Vagina (tissue), 2 donors: ENCODE measurements at regions not wholly inside any gene's neighbourhood (a gene's known extent, or its start where the extent isn't known, plus 50 kb on each side); places are given as distances from the start of the nearest gene placed in this dataset.

Experiments used
- POLR2A ChIP-seq, 2 donors: fragments of 450-650 bp; IDR thresholded peaks; one replicate each; pipeline ENCODE4 v1.6.1; 2017; ENCODE audit warnings: antibody characterized with exemption in 2 of 2, mild to moderate bottlenecking in 2 of 2, moderate library complexity in 2 of 2
- TF ChIP-seq, protein P1 (sequence below), 3 experiments: fragments of 450-650 bp in 2 of 3; fragments of 200-600 bp in 1 of 3; sonication (generic) in 1 of 3; IDR thresholded peaks; one replicate each; pipeline ENCODE4 v1.5.1; 2017 to 2019; ENCODE audit warnings: antibody characterized with exemption in 3 of 3, mild to moderate bottlenecking in 2 of 3, moderate library complexity in 2 of 3

GRCh38 chr5:5794118-5794560 is 371.7 kb downstream of the ICE1 start:
- TF ChIP-seq, protein P1, sequence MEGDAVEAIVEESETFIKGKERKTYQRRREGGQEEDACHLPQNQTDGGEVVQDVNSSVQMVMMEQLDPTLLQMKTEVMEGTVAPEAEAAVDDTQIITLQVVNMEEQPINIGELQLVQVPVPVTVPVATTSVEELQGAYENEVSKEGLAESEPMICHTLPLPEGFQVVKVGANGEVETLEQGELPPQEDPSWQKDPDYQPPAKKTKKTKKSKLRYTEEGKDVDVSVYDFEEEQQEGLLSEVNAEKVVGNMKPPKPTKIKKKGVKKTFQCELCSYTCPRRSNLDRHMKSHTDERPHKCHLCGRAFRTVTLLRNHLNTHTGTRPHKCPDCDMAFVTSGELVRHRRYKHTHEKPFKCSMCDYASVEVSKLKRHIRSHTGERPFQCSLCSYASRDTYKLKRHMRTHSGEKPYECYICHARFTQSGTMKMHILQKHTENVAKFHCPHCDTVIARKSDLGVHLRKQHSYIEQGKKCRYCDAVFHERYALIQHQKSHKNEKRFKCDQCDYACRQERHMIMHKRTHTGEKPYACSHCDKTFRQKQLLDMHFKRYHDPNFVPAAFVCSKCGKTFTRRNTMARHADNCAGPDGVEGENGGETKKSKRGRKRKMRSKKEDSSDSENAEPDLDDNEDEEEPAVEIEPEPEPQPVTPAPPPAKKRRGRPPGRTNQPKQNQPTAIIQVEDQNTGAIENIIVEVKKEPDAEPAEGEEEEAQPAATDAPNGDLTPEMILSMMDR (IDR thresholded peaks at IDR 0.05), result no peak
- no peak for TF ChIP-seq POLR2A (IDR thresholded peaks at IDR 0.05)
